ENCODE measurements at regions not wholly inside any gene's neighbourhood (a gene's known extent, or its start where the extent isn't known, plus 50 kb on each side); places are given as distances from the start of the nearest gene placed in this dataset.

- TF ChIP-seq EP300 (IDR thresholded peaks at IDR 0.05) (no peak), POLR2A (IDR thresholded peaks at IDR 0.05) (no peak)
These were observed 347.9 kb downstream of the NR2F2 start for GRCh38 chr15:96678386-96678785.

Measured in tibial nerve (tissue), 3 donors.